SW 1271 (cell line): ENCODE measurements at regions not wholly inside any gene's neighbourhood (a gene's known extent, or its start where the extent isn't known, plus 50 kb on each side); places are given as distances from the start of the nearest gene placed in this dataset.
"Not testable (repeated sequence)": the region's sequence is repeated elsewhere in the genome, so short reads cannot be mapped to it uniquely, and the experiment has no call there.

Experiments
- DNase-seq, 2 experiments: peaks; one replicate each; lab custom pipeline; 2025; lab: John Stamatoyannopoulos, UW

GRCh38 chr2:81061016-81061415 is 756.5 kb upstream of the LRRTM1 start:
- DNase-seq = no peak

GRCh38 chr2:81050580-81051095 is 746.1 kb upstream of the LRRTM1 start:
- no peak for DNase-seq

- DNase-seq = no peak
Measured at GRCh38 chr2:81043681-81044080, 739.1 kb upstream of the LRRTM1 start.

GRCh38 chr2:81007104-81007503 is 702.6 kb upstream of the LRRTM1 start:
- peak in 1 of 2 experiments; percentile 2 for DNase-seq

- no peak for DNase-seq
Measured at GRCh38 chr2:81002906-81003305, 698.4 kb upstream of the LRRTM1 start.

- no peak for DNase-seq
Measured at GRCh38 chr2:80987466-80987865, 682.9 kb upstream of the LRRTM1 start.

GRCh38 chr2:80969900-80970299 is 665.3 kb upstream of the LRRTM1 start:
- DNase-seq = no peak

GRCh38 chr2:80968450-80968849 is 663.9 kb upstream of the LRRTM1 start:
- DNase-seq = no peak

- DNase-seq = no peak
Measured at GRCh38 chr2:80947601-80948130, 643.1 kb upstream of the LRRTM1 start.

GRCh38 chr2:80943487-80943886 is 638.9 kb upstream of the LRRTM1 start:
- DNase-seq = no peak

- no peak for DNase-seq
Measured at GRCh38 chr2:80942766-80943165, 638.2 kb upstream of the LRRTM1 start.

GRCh38 chr2:80938463-80938862 is 633.9 kb upstream of the LRRTM1 start:
- no peak for DNase-seq

GRCh38 chr2:80931820-80932219 is 627.3 kb upstream of the LRRTM1 start:
- DNase-seq = not testable (repeated sequence)

GRCh38 chr2:80930777-80931176 is 626.2 kb upstream of the LRRTM1 start:
- no peak for DNase-seq

- no peak for DNase-seq
Measured at GRCh38 chr2:80926168-80926567, 621.6 kb upstream of the LRRTM1 start.

GRCh38 chr2:80896576-80896975 is 592.0 kb upstream of the LRRTM1 start:
- DNase-seq = no peak

- DNase-seq = no peak
Measured at GRCh38 chr2:80894486-80894885, 589.9 kb upstream of the LRRTM1 start.

- DNase-seq = no peak
Measured at GRCh38 chr2:80893711-80894110, 589.2 kb upstream of the LRRTM1 start.

GRCh38 chr2:80889009-80889408 is 584.5 kb upstream of the LRRTM1 start:
- no peak for DNase-seq

GRCh38 chr2:80887841-80888378 is 583.4 kb upstream of the LRRTM1 start:
- no peak for DNase-seq

- no peak for DNase-seq
Measured at GRCh38 chr2:80874374-80874773, 569.8 kb upstream of the LRRTM1 start.

GRCh38 chr2:80869858-80870438 is 565.4 kb upstream of the LRRTM1 start:
- no peak for DNase-seq

- no peak for DNase-seq
Measured at GRCh38 chr2:80863147-80863714, 558.7 kb upstream of the LRRTM1 start.
